ENCODE measurements at regions not wholly inside any gene's neighbourhood (a gene's known extent, or its start where the extent isn't known, plus 50 kb on each side); places are given as distances from the start of the nearest gene placed in this dataset.
"Not testable (repeated sequence)": the region's sequence is repeated elsewhere in the genome, so short reads cannot be mapped to it uniquely, and the experiment has no call there.

GRCh38 chr9:82458296-82458695, 469.7 kb downstream of the SPATA31D1 start:
- DNase-seq = no peak

- no peak for DNase-seq
Observed at GRCh38 chr9:82466616-82467260, 478.2 kb downstream of the SPATA31D1 start.

GRCh38 chr9:82467436-82467835, 478.9 kb downstream of the SPATA31D1 start:
- DNase-seq = no peak

- DNase-seq = no peak
Observed at GRCh38 chr9:82474235-82474634, 485.7 kb downstream of the SPATA31D1 start.

GRCh38 chr9:82475584-82476301, 487.2 kb downstream of the SPATA31D1 start:
- DNase-seq = no peak

- no peak for DNase-seq
Observed at GRCh38 chr9:82480921-82481320, 492.3 kb downstream of the SPATA31D1 start.

GRCh38 chr9:82487935-82488312, 499.4 kb downstream of the SPATA31D1 start:
- no peak for DNase-seq

GRCh38 chr9:82488313-82489200, 500.0 kb downstream of the SPATA31D1 start:
- DNase-seq = no peak

- no peak for DNase-seq
Observed at GRCh38 chr9:82489201-82489821, 500.7 kb downstream of the SPATA31D1 start.

GRCh38 chr9:82490019-82490499, 501.5 kb downstream of the SPATA31D1 start:
- DNase-seq = no peak

GRCh38 chr9:82490821-82491220, 502.2 kb downstream of the SPATA31D1 start:
- DNase-seq = not testable (repeated sequence)

- no peak for DNase-seq
Observed at GRCh38 chr9:82491604-82492003, 503.0 kb downstream of the SPATA31D1 start.

- no peak for DNase-seq
Observed at GRCh38 chr9:82492274-82492673, 503.7 kb downstream of the SPATA31D1 start.

GRCh38 chr9:82495884-82496777, 507.6 kb downstream of the SPATA31D1 start:
- DNase-seq = no peak

- DNase-seq = no peak
Observed at GRCh38 chr9:82498541-82499317, 510.2 kb downstream of the SPATA31D1 start.

GRCh38 chr9:82499337-82499736, 510.8 kb downstream of the SPATA31D1 start:
- DNase-seq = no peak

GRCh38 chr9:82504620-82505019, 516.0 kb downstream of the SPATA31D1 start:
- DNase-seq = no peak

- no peak for DNase-seq
Observed at GRCh38 chr9:82511626-82512025, 523.1 kb downstream of the SPATA31D1 start.

- DNase-seq = no peak
Observed at GRCh38 chr9:82512728-82513127, 524.2 kb downstream of the SPATA31D1 start.

GRCh38 chr9:82513242-82513751, 524.7 kb downstream of the SPATA31D1 start:
- DNase-seq = no peak
